GM19467 (cell line): ENCODE measurements at regions not wholly inside any gene's neighbourhood (a gene's known extent, or its start where the extent isn't known, plus 50 kb on each side); places are given as distances from the start of the nearest gene placed in this dataset.

ENCODE experiments used
- ATAC-seq: cut with Tn5 transposase; IDR thresholded peaks from one replicate; pipeline ENCODE4 v1.9.1; 2021; ENCODE audit warnings: mild to moderate bottlenecking, moderate library complexity; ENCODE audit not compliant: unreplicated experiment

DNA sequence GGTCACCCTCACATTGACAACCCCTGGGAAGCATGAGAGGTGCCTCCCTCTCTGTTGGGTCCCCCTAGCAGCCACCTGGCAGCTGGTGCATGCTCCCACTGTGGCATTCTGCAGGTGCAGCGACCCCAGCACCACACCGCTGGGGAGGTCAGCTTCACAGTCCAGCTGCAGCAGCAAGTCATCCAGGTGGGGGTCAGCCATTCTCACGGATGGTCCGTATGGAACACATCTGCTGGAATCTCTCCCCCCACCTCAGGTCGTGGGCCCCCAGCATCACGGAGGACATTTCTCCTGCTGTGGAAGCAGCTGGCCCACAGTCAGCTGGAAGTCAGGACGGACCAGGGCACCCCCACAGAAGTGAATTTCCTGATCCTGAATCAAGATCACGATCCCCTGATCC, 201.3 kb downstream of the COG6 start:
- no peak for ATAC-seq

DNA sequence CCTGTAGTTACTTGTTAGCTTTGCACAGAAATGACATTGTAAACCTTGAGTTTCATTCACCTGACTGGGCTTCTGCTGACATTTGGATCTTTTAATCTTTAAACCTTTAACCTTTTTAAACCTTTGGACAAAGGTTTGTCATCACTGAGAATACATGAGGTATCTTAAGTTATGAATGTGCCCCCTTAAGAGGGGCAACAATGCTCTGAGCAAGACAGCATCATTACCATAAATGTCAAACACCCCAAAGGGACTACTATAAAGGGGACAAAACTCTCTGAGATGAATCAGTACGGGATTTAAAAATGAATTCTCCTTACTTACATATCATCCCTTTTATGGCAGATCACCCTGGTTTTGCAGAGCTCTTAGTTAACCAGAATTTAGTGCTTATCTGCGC, 203.3 kb downstream of the COG6 start:
- no peak for ATAC-seq

DNA sequence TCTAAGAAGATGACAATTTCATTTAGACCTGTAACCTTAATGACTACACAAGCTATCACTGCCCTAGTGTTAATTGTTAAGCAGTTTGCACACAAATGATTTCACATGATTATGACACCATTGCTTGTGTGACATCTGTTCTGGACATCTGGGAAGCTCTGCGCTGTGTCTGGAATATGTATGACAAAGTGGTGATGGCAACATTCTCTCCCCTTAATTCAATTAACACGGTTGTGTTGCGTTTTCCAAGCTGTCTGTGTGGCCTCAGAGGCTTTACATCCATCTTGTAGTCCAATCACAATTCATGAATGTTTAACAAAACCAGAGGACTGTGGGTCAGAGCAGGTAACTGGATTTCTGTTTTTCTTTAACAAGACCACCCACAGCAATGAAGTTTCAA, 204.4 kb downstream of the COG6 start:
- no peak for ATAC-seq

DNA sequence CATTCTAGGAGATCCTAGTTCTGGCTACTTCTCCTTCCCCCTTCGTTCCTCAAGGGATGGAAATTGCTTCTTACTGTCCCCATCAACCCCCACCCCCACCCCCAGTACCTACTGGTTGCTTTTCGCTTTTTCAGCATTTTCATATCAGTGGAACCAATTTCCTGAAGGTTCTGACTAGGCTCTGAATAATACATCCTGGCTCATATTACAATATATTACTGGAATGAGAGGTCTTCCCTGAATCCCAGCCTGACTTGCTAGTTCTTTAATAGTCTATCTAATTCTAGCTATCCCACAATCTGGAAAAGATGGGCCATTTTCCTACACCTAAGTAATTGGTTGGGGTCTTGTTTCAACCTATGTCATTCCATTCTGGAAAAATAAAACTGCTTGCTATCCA, 207.4 kb downstream of the COG6 start:
- no peak for ATAC-seq

- ATAC-seq, result no peak
Observed at GRCh38 chr13:39864221-39864620, 208.8 kb downstream of the COG6 start.

DNA sequence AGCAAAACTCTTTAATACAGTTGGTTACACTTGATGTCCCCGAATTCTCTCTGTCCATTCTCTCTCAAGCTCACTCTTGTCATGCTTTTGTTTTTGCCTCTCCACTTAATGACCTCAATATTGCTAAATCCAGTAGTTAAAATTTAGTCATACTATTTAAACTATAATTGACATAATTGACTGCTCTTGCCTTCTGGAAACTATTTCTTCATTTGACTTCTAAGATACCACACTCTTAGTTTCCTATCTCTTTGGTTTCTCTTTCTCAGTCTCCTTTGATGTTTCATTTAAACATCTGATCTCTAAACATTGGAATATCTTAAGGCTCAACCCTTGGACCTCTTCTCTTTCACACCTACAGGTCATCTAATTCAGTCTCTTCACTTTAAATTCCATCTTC, 211.3 kb downstream of the COG6 start:
- ATAC-seq, result no peak

DNA sequence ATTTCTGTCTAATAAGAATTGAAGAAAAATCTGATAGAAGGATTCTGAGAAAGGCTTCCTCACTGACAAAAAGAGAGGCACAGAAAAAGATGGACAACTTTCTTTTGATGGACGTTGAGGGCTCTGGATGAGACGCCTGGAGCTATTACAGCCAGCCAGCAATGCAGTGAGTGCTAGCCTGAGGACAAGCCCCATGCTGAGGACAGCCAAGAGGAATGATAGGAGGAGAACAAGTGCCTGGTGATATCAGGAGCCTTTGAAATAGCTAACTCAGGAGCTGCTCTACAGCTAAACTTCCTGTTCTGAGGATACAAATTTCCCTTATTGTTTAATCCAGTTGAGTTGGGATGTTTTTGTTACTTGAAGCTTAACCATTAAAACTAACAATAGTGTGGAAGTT, 212.3 kb downstream of the COG6 start:
- no peak for ATAC-seq

DNA sequence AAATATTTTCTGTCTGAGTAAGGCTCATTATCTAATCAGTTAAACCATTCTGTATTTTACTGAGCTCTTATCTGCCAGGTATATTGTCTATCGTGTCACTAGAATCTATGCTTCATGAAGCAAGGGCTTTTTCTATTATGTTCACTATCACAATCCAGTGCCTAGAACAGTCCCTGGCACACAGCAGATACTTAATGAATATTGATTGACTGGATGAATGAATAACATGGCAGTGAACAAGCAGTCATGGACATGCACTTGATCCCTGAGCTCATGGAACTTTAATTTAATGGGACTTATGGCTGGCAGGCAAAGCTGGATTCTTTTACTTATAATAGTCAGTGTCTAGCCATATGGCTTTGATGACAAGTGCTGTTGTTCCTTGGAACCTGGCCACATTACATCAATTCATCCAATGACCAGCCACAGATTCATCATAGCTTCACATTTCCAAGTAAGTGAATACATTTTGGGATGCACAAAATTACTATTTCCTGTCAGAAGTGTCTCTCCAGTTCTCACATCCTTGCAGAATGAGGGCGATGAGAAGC, 214.8 kb downstream of the COG6 start:
- no peak for ATAC-seq

DNA sequence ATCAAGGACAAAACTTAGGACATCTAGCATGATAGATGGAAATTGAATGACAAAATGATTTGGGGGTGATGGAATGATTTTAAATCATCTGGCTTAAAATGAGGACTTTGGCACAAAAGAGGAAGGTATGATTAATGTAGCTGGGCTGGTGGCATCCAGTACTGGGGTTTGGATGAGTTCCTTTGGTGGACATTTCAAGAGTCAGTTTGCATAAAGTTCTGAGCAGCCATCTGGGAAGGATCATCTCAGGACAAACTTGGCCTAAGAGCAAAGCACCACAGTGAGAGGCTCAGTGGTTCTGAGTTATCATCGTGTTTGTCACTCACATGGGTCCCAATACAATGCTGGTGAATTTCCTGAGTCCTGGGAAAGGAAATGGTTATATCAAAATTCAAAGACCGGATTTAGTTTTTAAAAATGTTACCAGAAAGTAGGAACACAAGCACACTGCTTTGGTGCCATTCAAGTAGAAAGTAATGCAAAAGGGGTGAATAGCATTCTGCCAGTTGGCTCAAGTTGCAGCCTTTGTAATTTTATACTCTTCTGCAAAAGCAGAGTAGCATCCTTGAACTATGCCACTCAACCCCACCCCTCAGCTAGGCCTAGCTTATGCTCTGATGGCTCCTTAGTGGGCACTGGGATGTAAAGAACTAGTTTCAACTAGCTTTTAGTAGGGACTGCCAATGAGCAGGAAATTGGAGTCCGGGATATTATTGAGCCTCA, 219.0 kb downstream of the COG6 start:
- ATAC-seq, result no peak

DNA sequence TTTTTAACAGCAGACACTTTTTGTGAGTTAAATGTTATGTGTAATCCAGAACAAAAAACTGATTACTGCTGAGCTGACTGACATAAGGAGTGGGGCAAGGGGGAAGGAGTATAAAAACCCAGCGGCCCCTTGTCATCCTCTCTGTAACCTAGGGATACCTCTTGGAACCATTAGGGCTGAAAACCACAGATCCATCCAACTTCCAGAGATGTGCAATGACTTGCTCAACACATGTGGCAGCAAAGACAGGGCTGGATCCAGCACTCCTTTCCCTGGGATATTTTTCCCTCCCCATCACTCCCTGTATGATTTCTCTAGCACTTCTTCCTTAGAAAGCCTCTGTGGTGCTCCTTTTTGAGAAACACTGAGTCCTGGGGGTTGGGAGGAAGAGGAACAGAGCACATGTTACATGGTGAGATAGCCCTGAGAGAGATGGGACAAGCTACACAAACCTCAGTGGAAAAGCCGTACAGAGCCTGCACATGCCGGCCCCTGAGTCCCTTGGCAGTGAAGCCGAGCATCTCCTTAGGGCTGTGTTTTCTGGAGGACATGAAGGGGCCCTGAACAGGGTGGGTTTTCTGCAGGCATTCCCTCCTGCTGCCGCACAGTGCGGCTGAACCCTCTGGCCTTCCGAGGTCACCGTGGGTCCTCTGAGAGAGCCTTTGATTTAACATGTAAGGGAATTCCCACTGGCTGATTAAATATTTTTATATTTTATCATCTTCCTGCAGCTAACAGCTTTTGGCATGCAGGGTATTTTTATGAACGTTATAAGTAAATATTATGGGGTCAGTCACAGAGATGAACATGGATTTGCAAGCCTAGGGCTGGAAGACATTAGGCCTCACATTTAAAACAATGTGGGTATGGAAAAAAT, 219.9 kb downstream of the COG6 start:
- ATAC-seq, result no peak

DNA sequence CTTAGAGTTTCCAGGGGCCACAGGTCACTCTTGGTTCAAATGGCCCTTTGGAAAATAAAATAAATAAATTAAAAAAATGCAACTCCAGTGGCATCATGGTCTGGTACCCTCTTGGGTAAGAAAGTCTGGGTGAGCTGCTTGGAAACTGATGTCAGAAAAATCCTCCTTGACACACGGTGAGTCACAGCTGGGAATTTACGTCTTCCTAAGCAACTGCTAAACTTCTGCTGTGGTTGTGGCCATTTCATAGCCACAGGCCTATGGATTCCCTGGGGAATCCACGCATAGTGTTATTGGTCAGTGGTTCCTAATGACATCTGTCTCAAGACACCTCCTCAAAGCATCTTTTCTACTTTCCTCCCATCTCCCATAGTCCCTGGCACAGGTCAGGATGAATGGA, 220.8 kb downstream of the COG6 start:
- no peak for ATAC-seq

DNA sequence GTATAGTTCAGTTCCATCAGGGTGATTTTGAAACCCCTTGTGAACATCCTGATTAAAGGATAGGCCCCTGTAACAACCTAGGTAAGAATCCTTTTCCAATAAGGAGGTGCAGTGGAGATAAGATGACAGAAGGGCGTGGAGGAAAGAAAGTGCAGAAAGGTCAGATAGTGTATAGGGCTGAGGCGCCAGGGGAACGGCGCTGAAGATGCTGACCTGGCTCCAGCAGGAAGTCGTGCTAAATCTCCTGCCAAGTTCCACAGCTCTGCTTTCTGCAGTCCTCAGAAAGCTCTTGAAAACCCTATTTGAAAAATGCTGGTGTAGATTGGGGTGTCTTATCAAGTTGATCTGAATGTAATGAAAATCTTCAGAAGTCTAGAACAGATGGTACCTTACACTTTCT, 221.7 kb downstream of the COG6 start:
- no peak for ATAC-seq

- ATAC-seq, result no peak
Observed at GRCh38 chr13:39879286-39880035, 224.0 kb downstream of the COG6 start.

DNA sequence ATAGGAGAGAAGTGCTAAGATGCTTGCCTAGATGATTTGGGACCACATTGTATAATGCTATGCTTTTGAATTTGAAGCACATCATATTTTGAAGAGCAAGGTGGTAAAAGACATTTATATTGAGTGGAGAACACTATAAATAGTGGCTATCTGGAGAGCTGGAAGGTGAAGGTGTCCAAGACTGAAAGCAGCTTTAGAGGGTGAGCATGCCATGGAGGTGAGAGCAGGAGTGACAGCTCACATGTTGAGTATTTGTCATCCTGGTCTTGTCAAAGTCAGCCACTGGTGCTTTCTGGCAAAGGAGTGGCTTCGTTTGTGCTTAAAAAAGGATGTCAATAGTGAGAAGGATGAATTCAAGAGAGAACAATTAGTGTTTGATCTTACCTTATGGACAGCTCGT, 225.9 kb downstream of the COG6 start:
- no peak for ATAC-seq

- no peak for ATAC-seq
Observed at GRCh38 chr13:39881887-39882286, 226.4 kb downstream of the COG6 start.

DNA sequence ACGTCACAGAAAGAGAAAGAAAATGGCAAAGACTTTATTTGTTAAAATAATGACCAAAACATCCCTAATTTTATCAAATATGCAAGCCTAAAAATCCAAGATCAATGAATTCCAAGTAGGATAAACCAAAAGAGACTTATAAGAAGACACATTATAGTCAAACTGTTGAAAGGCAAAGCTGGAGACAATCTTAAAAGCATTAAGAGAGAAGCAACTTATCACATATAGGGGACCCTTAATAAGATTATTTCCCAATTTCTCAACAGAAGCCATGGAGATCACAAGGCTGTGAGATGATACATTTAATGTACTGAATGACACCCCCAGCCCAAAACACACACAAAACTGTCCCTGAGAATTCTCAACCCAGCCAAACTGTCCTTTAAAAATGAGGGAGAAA, 228.7 kb downstream of the COG6 start:
- ATAC-seq, result no peak

DNA sequence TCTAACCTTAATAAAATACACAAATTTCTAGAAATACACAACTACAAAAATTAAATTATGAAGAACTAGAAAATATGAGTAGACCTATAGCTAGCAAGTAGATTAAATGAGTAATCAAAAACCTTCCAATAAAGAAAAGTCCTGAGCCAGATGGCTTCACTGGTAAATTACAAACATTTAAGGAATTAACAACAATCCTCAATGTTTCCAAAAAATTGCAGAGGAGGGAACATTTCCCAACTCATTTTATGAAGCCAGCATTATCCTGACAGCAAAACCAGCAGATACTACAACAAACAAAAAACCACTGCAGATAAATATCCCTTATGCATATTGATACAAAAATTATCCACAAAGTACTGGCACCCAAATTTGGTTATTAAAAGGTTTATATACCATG, 230.9 kb downstream of the COG6 start:
- ATAC-seq, result no peak

DNA sequence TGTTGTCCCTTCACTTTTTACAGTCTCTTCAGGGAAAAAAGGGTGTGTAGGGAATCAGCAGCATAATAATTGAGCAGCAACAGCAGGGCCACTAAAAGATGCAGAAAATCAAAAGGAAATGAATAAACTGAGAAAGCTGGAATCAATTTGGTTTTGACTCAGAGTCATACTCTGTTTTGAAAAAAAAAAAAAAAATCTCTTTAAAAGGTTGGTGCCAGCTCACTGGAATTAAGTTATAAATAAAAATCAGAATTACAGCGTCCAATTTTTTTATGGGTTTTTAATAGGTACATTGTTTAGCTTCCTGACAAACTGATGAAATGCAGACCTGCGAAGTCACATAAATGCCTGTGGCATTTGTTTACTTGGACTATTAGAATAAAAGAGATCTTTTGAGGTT, 231.9 kb downstream of the COG6 start:
- no peak for ATAC-seq

DNA sequence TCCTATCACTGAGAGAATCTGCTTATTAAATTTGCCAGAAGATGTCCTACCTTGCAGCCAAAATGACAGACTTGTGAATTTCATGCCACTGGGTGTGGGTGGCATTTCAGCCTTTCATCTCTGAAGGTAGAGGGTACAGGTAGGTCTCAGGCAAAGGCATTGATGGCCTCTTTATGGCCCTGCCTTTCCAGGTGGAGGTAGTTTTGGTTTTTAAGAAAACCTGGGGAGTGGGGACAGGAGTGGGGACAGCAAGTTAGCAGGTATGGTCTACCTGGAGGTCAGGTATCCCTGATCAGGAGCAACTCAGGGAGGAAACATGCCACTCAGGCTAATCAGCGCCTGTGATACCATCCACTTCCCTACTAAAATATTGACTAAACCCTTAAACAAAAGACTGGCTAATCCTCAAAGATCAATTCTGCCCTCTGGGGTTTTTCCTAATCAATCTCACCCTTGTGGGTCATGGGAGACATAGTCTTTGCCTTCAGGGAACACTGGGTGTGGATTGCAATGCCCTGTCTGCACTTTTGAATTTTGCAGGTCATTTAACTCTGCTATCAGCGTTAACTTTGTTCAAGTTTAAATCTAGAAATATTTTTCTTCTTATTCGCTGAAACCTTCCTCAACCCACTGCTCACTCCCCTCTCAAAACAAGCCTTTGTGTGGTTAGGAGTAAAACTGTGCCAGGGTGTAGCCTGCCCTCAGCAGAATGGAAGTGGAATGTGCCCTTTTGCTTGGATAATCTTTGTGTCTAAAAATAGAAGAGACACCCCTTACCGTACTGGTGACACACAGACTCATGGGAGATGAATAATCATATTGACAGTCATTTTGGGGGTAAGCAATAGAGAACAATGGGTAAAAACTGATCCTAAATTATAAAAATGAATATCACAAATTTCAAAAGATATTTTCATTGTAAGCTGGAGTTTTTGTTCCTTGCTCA, 233.7 kb downstream of the COG6 start:
- no peak for ATAC-seq

GRCh38 chr13:39890537-39890936, 235.1 kb downstream of the COG6 start:
- ATAC-seq, result no peak
